Activated naive CD4-positive, alpha-beta T cell treated with anti-CD3 and anti-CD28 coated beads, Interleukin-2, amount 50 U/mL, for 24 hours (primary cell): ENCODE measurements at regions not wholly inside any gene's neighbourhood (a gene's known extent, or its start where the extent isn't known, plus 50 kb on each side); places are given as distances from the start of the nearest gene placed in this dataset.
A peak's percentile ranks its signal among the peaks of the same experiment; 100 is the strongest.

Source experiments
- H3K27ac Mint-ChIP-seq: one replicate; pipeline ENCODE4 v1.8.0; 2021; ENCODE audit warnings: mild to moderate bottlenecking, mixed read lengths
- H3K27me3 Mint-ChIP-seq: one replicate; pipeline ENCODE4 v1.8.0; 2021; ENCODE audit warnings: mixed read lengths
- H3K36me3 Mint-ChIP-seq: one replicate; pipeline ENCODE4 v1.8.0; 2021; ENCODE audit warnings: mixed read lengths
- H3K4me1 Mint-ChIP-seq: one replicate; pipeline ENCODE4 v1.8.0; 2021; ENCODE audit warnings: mixed read lengths
- H3K4me3 Mint-ChIP-seq: one replicate; pipeline ENCODE4 v1.8.0; 2021; ENCODE audit warnings: mild to moderate bottlenecking, mixed read lengths
- H3K9me3 Mint-ChIP-seq: one replicate; pipeline ENCODE4 v1.8.0; 2021; ENCODE audit warnings: mixed read lengths

- peak overlapping the region; percentile 68 for H3K27ac Mint-ChIP-seq
- no peaks in the 10 kb centered on the region for H3K9me3 Mint-ChIP-seq
- no peaks in the 10 kb centered on the region for H3K36me3 Mint-ChIP-seq
- H3K4me3 Mint-ChIP-seq = no peak overlapping the region
- no peaks in the 10 kb centered on the region for H3K27me3 Mint-ChIP-seq
- H3K4me1 Mint-ChIP-seq = no peaks in the 10 kb centered on the region
Observed at GRCh38 chr3:14252321-14253021, 73.9 kb downstream of the LSM3 start.

GRCh38 chr3:14253022-14253706 lies 74.5 kb downstream of the LSM3 start:
- Mint-ChIP-seq H3K27me3 (no peaks in the 10 kb centered on the region), H3K4me3 (no peak overlapping the region), H3K4me1 (no peaks in the 10 kb centered on the region), H3K36me3 (no peaks in the 10 kb centered on the region), H3K9me3 (no peaks in the 10 kb centered on the region), H3K27ac (no peak overlapping the region)

- Mint-ChIP-seq H3K4me3 (no peak overlapping the region), H3K27ac (no peak overlapping the region), H3K36me3 (no peaks in the 10 kb centered on the region), H3K9me3 (no peaks in the 10 kb centered on the region), H3K27me3 (no peaks in the 10 kb centered on the region), H3K4me1 (no peaks in the 10 kb centered on the region)
Observed at GRCh38 chr3:14253707-14254382, 75.2 kb downstream of the LSM3 start.

- Mint-ChIP-seq H3K4me1 (no peaks in the 10 kb centered on the region), H3K27me3 (no peaks in the 10 kb centered on the region), H3K36me3 (no peaks in the 10 kb centered on the region), H3K27ac (no peak overlapping the region), H3K4me3 (no peak overlapping the region), H3K9me3 (no peaks in the 10 kb centered on the region)
Observed at GRCh38 chr3:14254812-14255702, 76.4 kb downstream of the LSM3 start.

GRCh38 chr3:14256046-14256445 lies 77.4 kb downstream of the LSM3 start:
- no peak overlapping the region for H3K4me3 Mint-ChIP-seq
- H3K36me3 Mint-ChIP-seq = no peaks in the 10 kb centered on the region
- no peaks in the 10 kb centered on the region for H3K9me3 Mint-ChIP-seq
- no peak overlapping the region for H3K27ac Mint-ChIP-seq
- no peaks in the 10 kb centered on the region for H3K27me3 Mint-ChIP-seq
- no peaks in the 10 kb centered on the region for H3K4me1 Mint-ChIP-seq

GRCh38 chr3:14256561-14257342 lies 78.1 kb downstream of the LSM3 start:
- Mint-ChIP-seq H3K27ac (no peak overlapping the region), H3K4me3 (no peak overlapping the region), H3K27me3 (no peaks in the 10 kb centered on the region), H3K9me3 (no peaks in the 10 kb centered on the region), H3K36me3 (no peaks in the 10 kb centered on the region), H3K4me1 (no peaks in the 10 kb centered on the region)

- no peak overlapping the region for H3K27ac Mint-ChIP-seq
- no peak overlapping the region for H3K4me3 Mint-ChIP-seq
- no peaks in the 10 kb centered on the region for H3K4me1 Mint-ChIP-seq
- no peaks in the 10 kb centered on the region for H3K36me3 Mint-ChIP-seq
- no peaks in the 10 kb centered on the region for H3K27me3 Mint-ChIP-seq
- no peaks in the 10 kb centered on the region for H3K9me3 Mint-ChIP-seq
Observed at GRCh38 chr3:14258906-14259904, 80.6 kb downstream of the LSM3 start.

- Mint-ChIP-seq H3K27ac (no peak overlapping the region), H3K4me3 (no peak overlapping the region), H3K4me1 (no peaks in the 10 kb centered on the region), H3K36me3 (no peaks in the 10 kb centered on the region), H3K27me3 (no peaks in the 10 kb centered on the region), H3K9me3 (no peaks in the 10 kb centered on the region)
Observed at GRCh38 chr3:14260463-14260862, 81.8 kb downstream of the LSM3 start.

- H3K36me3 Mint-ChIP-seq = no peaks in the 10 kb centered on the region
- H3K9me3 Mint-ChIP-seq = no peaks in the 10 kb centered on the region
- no peak overlapping the region for H3K27ac Mint-ChIP-seq
- no peak overlapping the region for H3K4me3 Mint-ChIP-seq
- H3K27me3 Mint-ChIP-seq = no peaks in the 10 kb centered on the region
- H3K4me1 Mint-ChIP-seq = no peaks in the 10 kb centered on the region
Observed at GRCh38 chr3:14261229-14261628, 82.6 kb downstream of the LSM3 start.

GRCh38 chr3:14262212-14262611 lies 83.6 kb downstream of the LSM3 start:
- no peaks in the 10 kb centered on the region for H3K27me3 Mint-ChIP-seq
- no peaks in the 10 kb centered on the region for H3K9me3 Mint-ChIP-seq
- H3K27ac Mint-ChIP-seq = no peak overlapping the region
- no peaks in the 10 kb centered on the region for H3K36me3 Mint-ChIP-seq
- no peak overlapping the region for H3K4me3 Mint-ChIP-seq
- H3K4me1 Mint-ChIP-seq = no peaks in the 10 kb centered on the region

GRCh38 chr3:14262867-14263266 lies 84.2 kb downstream of the LSM3 start:
- H3K4me1 Mint-ChIP-seq = no peaks in the 10 kb centered on the region
- H3K36me3 Mint-ChIP-seq = no peaks in the 10 kb centered on the region
- H3K27ac Mint-ChIP-seq = no peak overlapping the region
- H3K27me3 Mint-ChIP-seq = no peaks in the 10 kb centered on the region
- H3K9me3 Mint-ChIP-seq = no peaks in the 10 kb centered on the region
- H3K4me3 Mint-ChIP-seq = no peak overlapping the region

- Mint-ChIP-seq H3K27me3 (no peaks in the 10 kb centered on the region), H3K4me1 (no peaks in the 10 kb centered on the region), H3K27ac (no peak overlapping the region), H3K36me3 (no peaks in the 10 kb centered on the region), H3K9me3 (no peaks in the 10 kb centered on the region), H3K4me3 (no peak overlapping the region)
Observed at GRCh38 chr3:14263317-14264005, 84.8 kb downstream of the LSM3 start.

- H3K4me1 Mint-ChIP-seq = no peaks in the 10 kb centered on the region
- no peaks in the 10 kb centered on the region for H3K9me3 Mint-ChIP-seq
- H3K36me3 Mint-ChIP-seq = no peaks in the 10 kb centered on the region
- H3K4me3 Mint-ChIP-seq = no peak overlapping the region
- no peak overlapping the region for H3K27ac Mint-ChIP-seq
- no peaks in the 10 kb centered on the region for H3K27me3 Mint-ChIP-seq
Observed at GRCh38 chr3:14265246-14265962, 86.8 kb downstream of the LSM3 start.
